ENCODE measurements at regions not wholly inside any gene's neighbourhood (a gene's known extent, or its start where the extent isn't known, plus 50 kb on each side); places are given as distances from the start of the nearest gene placed in this dataset.

DNA sequence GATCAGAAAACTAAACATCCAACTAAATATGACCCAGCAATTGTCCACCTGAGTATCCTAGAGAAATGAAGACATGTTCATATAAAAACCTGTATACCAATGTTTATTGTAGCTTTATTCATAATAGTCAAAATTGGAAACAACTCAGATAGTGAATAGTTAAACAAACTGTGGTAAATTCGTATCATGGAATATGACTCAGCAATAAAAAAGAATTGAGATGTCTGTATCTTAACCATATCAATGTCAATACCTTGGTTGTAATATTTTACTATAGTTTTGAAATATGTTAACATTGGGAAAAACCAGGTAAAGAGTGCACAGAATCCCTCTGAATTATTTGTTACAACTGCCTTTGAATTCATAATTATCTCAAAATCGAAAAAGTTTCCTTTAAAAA is 159.3 kb upstream of the GAP43 start:
- Histone ChIP-seq H3K36me3 (no peaks in the 10 kb centered on the region), H3K4me1 (no peaks in the 10 kb centered on the region), H3K27me3 (no peaks in the 10 kb centered on the region), H3K9me3 (peaks cover 0 to 7% (median 0%) of the 10 kb centered on the region in 12 donors), H3K4me3 (no peak overlapping the region), H3K27ac (no peak overlapping the region)
- DNase-seq (no peak), ATAC-seq (no peak)
- intact Hi-C loops (cut with DNase I) = no loop called here
- no peak for TF ChIP-seq POLR2A (IDR thresholded peaks at IDR 0.05)
- TF ChIP-seq, protein P1, sequence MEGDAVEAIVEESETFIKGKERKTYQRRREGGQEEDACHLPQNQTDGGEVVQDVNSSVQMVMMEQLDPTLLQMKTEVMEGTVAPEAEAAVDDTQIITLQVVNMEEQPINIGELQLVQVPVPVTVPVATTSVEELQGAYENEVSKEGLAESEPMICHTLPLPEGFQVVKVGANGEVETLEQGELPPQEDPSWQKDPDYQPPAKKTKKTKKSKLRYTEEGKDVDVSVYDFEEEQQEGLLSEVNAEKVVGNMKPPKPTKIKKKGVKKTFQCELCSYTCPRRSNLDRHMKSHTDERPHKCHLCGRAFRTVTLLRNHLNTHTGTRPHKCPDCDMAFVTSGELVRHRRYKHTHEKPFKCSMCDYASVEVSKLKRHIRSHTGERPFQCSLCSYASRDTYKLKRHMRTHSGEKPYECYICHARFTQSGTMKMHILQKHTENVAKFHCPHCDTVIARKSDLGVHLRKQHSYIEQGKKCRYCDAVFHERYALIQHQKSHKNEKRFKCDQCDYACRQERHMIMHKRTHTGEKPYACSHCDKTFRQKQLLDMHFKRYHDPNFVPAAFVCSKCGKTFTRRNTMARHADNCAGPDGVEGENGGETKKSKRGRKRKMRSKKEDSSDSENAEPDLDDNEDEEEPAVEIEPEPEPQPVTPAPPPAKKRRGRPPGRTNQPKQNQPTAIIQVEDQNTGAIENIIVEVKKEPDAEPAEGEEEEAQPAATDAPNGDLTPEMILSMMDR (IDR thresholded peaks at IDR 0.05) = no peak
- 74 to 93% (median 85%) methylated on average over 2 of the region's 2 CpGs for WGBS, 4 donors

DNA sequence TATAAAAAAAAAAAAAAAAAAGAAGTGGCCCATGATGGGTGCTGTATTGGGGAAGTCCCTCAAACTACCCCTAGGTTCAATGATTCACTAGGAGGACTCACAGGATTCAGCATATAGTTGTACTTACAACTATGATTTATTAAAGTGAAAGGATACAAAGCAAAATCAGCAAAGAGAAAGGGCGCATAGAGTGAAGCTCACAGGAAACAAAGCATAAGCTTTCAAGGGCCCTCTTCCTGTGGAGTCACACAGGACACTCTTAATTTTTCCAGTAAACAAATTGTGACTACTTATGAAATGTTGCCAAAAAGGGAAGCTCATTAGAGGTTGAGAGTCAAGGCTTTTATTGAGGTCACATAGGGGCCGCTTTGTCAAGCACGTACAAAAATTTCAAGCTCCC is 153.7 kb upstream of the GAP43 start:
- H3K27me3 ChIP-seq = no peaks in the 10 kb centered on the region
- WGBS, 4 donors = 42 to 60% (median 55%) methylated on average over 3 of the region's 3 CpGs
- no peak overlapping the region for H3K4me3 ChIP-seq
- intact Hi-C loops (cut with DNase I) = no loop called here
- no peak overlapping the region for H3K27ac ChIP-seq
- H3K9me3 ChIP-seq = no peaks in the 10 kb centered on the region
- no peak for ATAC-seq
- H3K36me3 ChIP-seq = no peaks in the 10 kb centered on the region
- peaks cover 0 to 11% (median 0%) of the 10 kb centered on the region in 12 donors for H3K4me1 ChIP-seq
- DNase-seq = no peak
- TF ChIP-seq, protein P1 (IDR thresholded peaks at IDR 0.05) = no peak
- no peak for TF ChIP-seq POLR2A (IDR thresholded peaks at IDR 0.05)

DNA sequence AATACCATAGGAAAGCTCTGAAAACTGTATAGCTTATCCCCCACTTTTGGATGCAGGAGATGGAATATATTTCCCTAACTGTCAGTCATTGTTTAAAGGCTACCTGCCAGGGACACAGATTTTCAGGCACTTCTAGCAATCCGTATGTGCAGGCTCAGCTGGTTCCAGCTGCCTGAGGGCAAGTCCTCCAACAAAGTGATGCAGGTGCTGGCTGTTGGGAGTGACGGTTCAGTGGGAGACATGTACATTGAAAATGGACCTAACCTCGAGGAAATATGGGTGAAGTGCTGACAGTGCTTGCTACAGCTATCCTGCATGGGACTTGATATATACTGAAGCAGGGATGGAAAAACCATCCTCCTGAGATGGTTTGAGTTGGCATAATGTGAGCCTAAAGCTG is 153.1 kb upstream of the GAP43 start:
- TF ChIP-seq POLR2A (IDR thresholded peaks at IDR 0.05) = no peak
- TF ChIP-seq, protein P1 (IDR thresholded peaks at IDR 0.05) = no peak
- intact Hi-C loops (cut with DNase I) = no loop called here
- H3K4me1 ChIP-seq = peaks cover 0 to 11% (median 0%) of the 10 kb centered on the region in 12 donors
- ATAC-seq = no peak
- no peaks in the 10 kb centered on the region for H3K36me3 ChIP-seq
- H3K9me3 ChIP-seq = no peaks in the 10 kb centered on the region
- 71 to 86% (median 79%) methylated on average over 3 of the region's 3 CpGs for WGBS, 4 donors
- no peak overlapping the region for H3K4me3 ChIP-seq
- no peaks in the 10 kb centered on the region for H3K27me3 ChIP-seq
- no peak overlapping the region for H3K27ac ChIP-seq
- DNase-seq = no peak

DNA sequence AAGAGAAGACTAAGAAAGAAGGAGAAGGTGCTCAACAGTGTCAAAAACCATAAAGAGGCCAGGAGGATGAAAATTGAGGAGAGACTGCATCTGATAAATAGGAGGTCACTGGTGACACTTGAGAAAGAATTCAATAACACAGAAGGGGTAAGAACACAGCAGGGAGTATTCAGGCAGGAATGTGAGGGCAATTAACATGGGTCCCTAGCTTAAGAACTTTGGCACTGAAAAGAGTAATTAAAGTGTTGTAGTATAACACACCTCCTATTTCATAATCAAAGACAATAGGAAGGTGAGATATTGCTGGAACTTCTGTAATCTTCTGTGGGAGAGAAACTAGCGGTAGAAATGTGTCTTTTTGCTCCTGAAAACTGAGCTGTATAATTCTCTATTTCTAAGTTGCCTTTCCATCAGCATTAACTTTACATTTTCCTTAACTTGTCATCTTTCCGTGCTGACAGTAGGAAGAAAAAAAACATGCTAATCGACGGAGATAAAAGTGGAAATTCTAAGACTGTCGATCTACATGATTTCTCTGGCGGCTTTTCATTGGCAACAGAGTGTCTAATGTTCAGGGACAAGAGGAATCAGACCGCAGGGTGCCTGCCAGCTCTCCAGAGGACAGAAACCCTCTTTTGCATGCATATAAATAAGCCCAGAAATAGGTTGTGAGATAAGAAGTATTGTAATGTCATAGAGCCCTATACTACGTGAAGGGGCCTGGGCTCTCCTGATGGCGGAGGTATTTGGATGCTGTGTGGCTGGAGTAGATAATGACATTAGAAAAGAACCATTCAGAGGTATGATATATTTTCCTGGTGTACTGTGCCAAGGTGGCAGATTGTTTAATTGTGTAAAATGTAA is 147.9 kb upstream of the GAP43 start:
- DNase-seq (peak in 3 of 5 donors; percentile 7 to 26 (median 22)), ATAC-seq (peak; percentile 61 to 89 (median 74))
- Histone ChIP-seq H3K36me3 (no peaks in the 10 kb centered on the region), H3K27me3 (no peaks in the 10 kb centered on the region), H3K4me3 (no peak overlapping the region), H3K9me3 (no peaks in the 10 kb centered on the region), H3K27ac (no peak overlapping the region), H3K4me1 (peaks cover 0 to 6% (median 0%) of the 10 kb centered on the region in 12 donors)
- TF ChIP-seq, protein P1 (IDR thresholded peaks at IDR 0.05) = no peak
- TF ChIP-seq POLR2A (IDR thresholded peaks at IDR 0.05) = no peak
- intact Hi-C loops (cut with DNase I) = no loop called here
- 40 to 51% (median 47%) methylated on average over 9 of the region's 9 CpGs for WGBS, 4 donors

All from heart left ventricle (tissue), 16 donors.